ENCODE measurements at regions not wholly inside any gene's neighbourhood (a gene's known extent, or its start where the extent isn't known, plus 50 kb on each side); places are given as distances from the start of the nearest gene placed in this dataset.
"Not testable (repeated sequence)": the region's sequence is repeated elsewhere in the genome, so short reads cannot be mapped to it uniquely, and the experiment has no call there.

GRCh38 chr2:176565641-176566323 lies 296.5 kb downstream of the MTX2 start:
- DNase-seq (ENCODE audit: low read depth in 1 of 2, low spot score in 1 of 2): no peak

GRCh38 chr2:176566496-176566895 lies 297.3 kb downstream of the MTX2 start:
- DNase-seq (ENCODE audit: low read depth in 1 of 2, low spot score in 1 of 2): no peak

- no peak for DNase-seq (ENCODE audit: low read depth in 1 of 2, low spot score in 1 of 2)
These were observed 297.7 kb downstream of the MTX2 start for GRCh38 chr2:176566961-176567360.

- no peak for DNase-seq (ENCODE audit: low read depth in 1 of 2, low spot score in 1 of 2)
These were observed 298.1 kb downstream of the MTX2 start for GRCh38 chr2:176567361-176567760.

GRCh38 chr2:176569574-176569973 lies 300.3 kb downstream of the MTX2 start:
- DNase-seq (ENCODE audit: low read depth in 1 of 2, low spot score in 1 of 2): no peak

- no peak for DNase-seq (ENCODE audit: low read depth in 1 of 2, low spot score in 1 of 2)
These were observed 304.6 kb downstream of the MTX2 start for GRCh38 chr2:176573612-176574483.

GRCh38 chr2:176574484-176575236 lies 305.4 kb downstream of the MTX2 start:
- no peak for DNase-seq (ENCODE audit: low read depth in 1 of 2, low spot score in 1 of 2)

GRCh38 chr2:176575237-176575744 lies 306.0 kb downstream of the MTX2 start:
- DNase-seq (ENCODE audit: low read depth in 1 of 2, low spot score in 1 of 2): no peak

- no peak for DNase-seq (ENCODE audit: low read depth in 1 of 2, low spot score in 1 of 2)
These were observed 307.8 kb downstream of the MTX2 start for GRCh38 chr2:176577054-176577453.

GRCh38 chr2:176578292-176578691 lies 309.1 kb downstream of the MTX2 start:
- DNase-seq (ENCODE audit: low read depth in 1 of 2, low spot score in 1 of 2): not testable (repeated sequence)

GRCh38 chr2:176579608-176580007 lies 310.4 kb downstream of the MTX2 start:
- no peak for DNase-seq (ENCODE audit: low read depth in 1 of 2, low spot score in 1 of 2)

- DNase-seq (ENCODE audit: low read depth in 1 of 2, low spot score in 1 of 2): no peak
These were observed 312.4 kb downstream of the MTX2 start for GRCh38 chr2:176581557-176582165.

GRCh38 chr2:176582176-176582575 lies 312.9 kb downstream of the MTX2 start:
- DNase-seq (ENCODE audit: low read depth in 1 of 2, low spot score in 1 of 2): no peak

GRCh38 chr2:176582990-176583481 lies 313.8 kb downstream of the MTX2 start:
- no peak for DNase-seq (ENCODE audit: low read depth in 1 of 2, low spot score in 1 of 2)

- DNase-seq (ENCODE audit: low read depth in 1 of 2, low spot score in 1 of 2): no peak
These were observed 314.4 kb downstream of the MTX2 start for GRCh38 chr2:176583607-176584006.

GRCh38 chr2:176584333-176584732 lies 315.1 kb downstream of the MTX2 start:
- DNase-seq (ENCODE audit: low read depth in 1 of 2, low spot score in 1 of 2): no peak

- no peak for DNase-seq (ENCODE audit: low read depth in 1 of 2, low spot score in 1 of 2)
These were observed 316.0 kb downstream of the MTX2 start for GRCh38 chr2:176585291-176585690.

- no peak for DNase-seq (ENCODE audit: low read depth in 1 of 2, low spot score in 1 of 2)
These were observed 316.5 kb downstream of the MTX2 start for GRCh38 chr2:176585791-176586190.

GRCh38 chr2:176589287-176589686 lies 320.0 kb downstream of the MTX2 start:
- DNase-seq (ENCODE audit: low read depth in 1 of 2, low spot score in 1 of 2): no peak

GRCh38 chr2:176589825-176590440 lies 320.7 kb downstream of the MTX2 start:
- DNase-seq (ENCODE audit: low read depth in 1 of 2, low spot score in 1 of 2): no peak
